ENCODE measurements at regions not wholly inside any gene's neighbourhood (a gene's known extent, or its start where the extent isn't known, plus 50 kb on each side); places are given as distances from the start of the nearest gene placed in this dataset.

- peak; percentile 73 for DNase-seq
These were observed 211.3 kb upstream of the FBN2 start for GRCh38 chr5:128749136-128749898.

- DNase-seq, result no peak
These were observed 212.1 kb upstream of the FBN2 start for GRCh38 chr5:128750155-128750554.

GRCh38 chr5:128757196-128757959, 207.9 kb upstream of the SLC27A6 start:
- no peak for DNase-seq

GRCh38 chr5:128762661-128763306, 202.5 kb upstream of the SLC27A6 start:
- DNase-seq, result peak; percentile 58

GRCh38 chr5:128763321-128763720, 202.0 kb upstream of the SLC27A6 start:
- peak; percentile 82 for DNase-seq

GRCh38 chr5:128764601-128765310, 200.5 kb upstream of the SLC27A6 start:
- peak; percentile 90 for DNase-seq

GRCh38 chr5:128765448-128766061, 199.7 kb upstream of the SLC27A6 start:
- DNase-seq, result no peak

- DNase-seq, result no peak
These were observed 198.9 kb upstream of the SLC27A6 start for GRCh38 chr5:128766406-128766805.

- DNase-seq, result no peak
These were observed 194.4 kb upstream of the SLC27A6 start for GRCh38 chr5:128770907-128771306.

- peak; percentile 58 for DNase-seq
These were observed 192.9 kb upstream of the SLC27A6 start for GRCh38 chr5:128772356-128772755.

- DNase-seq, result no peak
These were observed 191.9 kb upstream of the SLC27A6 start for GRCh38 chr5:128773378-128773777.

- DNase-seq, result no peak
These were observed 190.7 kb upstream of the SLC27A6 start for GRCh38 chr5:128774605-128775004.

- no peak for DNase-seq
These were observed 189.7 kb upstream of the SLC27A6 start for GRCh38 chr5:128775558-128775957.

- DNase-seq, result no peak
These were observed 188.2 kb upstream of the SLC27A6 start for GRCh38 chr5:128777052-128777451.

- DNase-seq, result no peak
These were observed 186.8 kb upstream of the SLC27A6 start for GRCh38 chr5:128778474-128778873.

GRCh38 chr5:128782446-128782845, 182.8 kb upstream of the SLC27A6 start:
- peak; percentile 77 for DNase-seq

GRCh38 chr5:128784726-128785125, 180.6 kb upstream of the SLC27A6 start:
- no peak for DNase-seq

GRCh38 chr5:128791312-128791711, 174.0 kb upstream of the SLC27A6 start:
- no peak for DNase-seq

- DNase-seq, result no peak
These were observed 168.8 kb upstream of the SLC27A6 start for GRCh38 chr5:128796506-128796905.

GRCh38 chr5:128798871-128799270, 166.4 kb upstream of the SLC27A6 start:
- no peak for DNase-seq

GRCh38 chr5:128799945-128800344, 165.3 kb upstream of the SLC27A6 start:
- no peak for DNase-seq

GRCh38 chr5:128800377-128800776, 164.9 kb upstream of the SLC27A6 start:
- DNase-seq, result no peak

All from right hindlimb (tissue), 1 donor.